ENCODE measurements at regions not wholly inside any gene's neighbourhood (a gene's known extent, or its start where the extent isn't known, plus 50 kb on each side); places are given as distances from the start of the nearest gene placed in this dataset.

DNA sequence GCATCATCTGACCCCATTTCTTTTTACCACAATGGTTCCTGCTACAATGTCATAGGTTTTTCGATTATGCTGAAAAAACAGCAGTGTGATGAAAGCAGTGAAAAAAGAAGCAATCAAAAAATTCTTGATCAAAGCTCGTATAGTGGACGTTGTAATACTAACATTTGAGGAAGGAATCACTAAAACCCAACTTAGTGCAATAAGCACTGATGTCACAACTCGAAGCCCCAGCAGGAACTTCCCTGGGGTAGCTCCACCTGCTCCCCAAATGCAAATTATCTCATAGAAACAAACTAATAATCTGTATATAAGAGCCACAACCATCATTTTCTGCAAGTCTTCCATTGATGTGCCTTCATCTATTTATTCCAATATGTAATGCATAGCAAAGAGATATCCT, 285.6 kb upstream of the SGK1 start:
- no peaks in the 10 kb centered on the region for H3K27me3 ChIP-seq
- no peaks in the 10 kb centered on the region for H3K4me1 ChIP-seq
- H3K9me3 ChIP-seq = peaks cover 0 to 3% (median 0%) of the 10 kb centered on the region in 4 donors
- intact Hi-C loops (cut with DNase I) = no loop called here
- H3K36me3 ChIP-seq = no peaks in the 10 kb centered on the region
- no peak overlapping the region for H3K4me3 ChIP-seq
- H3K27ac ChIP-seq = no peak overlapping the region
- 82 to 84% methylated on average over 4 of the region's 4 CpGs for WGBS, 2 donors
- no peak for DNase-seq
- no peak for TF ChIP-seq POLR2A (IDR thresholded peaks at IDR 0.05)
- TF ChIP-seq, protein P1, sequence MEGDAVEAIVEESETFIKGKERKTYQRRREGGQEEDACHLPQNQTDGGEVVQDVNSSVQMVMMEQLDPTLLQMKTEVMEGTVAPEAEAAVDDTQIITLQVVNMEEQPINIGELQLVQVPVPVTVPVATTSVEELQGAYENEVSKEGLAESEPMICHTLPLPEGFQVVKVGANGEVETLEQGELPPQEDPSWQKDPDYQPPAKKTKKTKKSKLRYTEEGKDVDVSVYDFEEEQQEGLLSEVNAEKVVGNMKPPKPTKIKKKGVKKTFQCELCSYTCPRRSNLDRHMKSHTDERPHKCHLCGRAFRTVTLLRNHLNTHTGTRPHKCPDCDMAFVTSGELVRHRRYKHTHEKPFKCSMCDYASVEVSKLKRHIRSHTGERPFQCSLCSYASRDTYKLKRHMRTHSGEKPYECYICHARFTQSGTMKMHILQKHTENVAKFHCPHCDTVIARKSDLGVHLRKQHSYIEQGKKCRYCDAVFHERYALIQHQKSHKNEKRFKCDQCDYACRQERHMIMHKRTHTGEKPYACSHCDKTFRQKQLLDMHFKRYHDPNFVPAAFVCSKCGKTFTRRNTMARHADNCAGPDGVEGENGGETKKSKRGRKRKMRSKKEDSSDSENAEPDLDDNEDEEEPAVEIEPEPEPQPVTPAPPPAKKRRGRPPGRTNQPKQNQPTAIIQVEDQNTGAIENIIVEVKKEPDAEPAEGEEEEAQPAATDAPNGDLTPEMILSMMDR (IDR thresholded peaks at IDR 0.05) = no peak
- no peak for TF ChIP-seq EP300 (IDR thresholded peaks at IDR 0.05)
- TF ChIP-seq POLR2AphosphoS5 (IDR thresholded peaks at IDR 0.05) = no peak

DNA sequence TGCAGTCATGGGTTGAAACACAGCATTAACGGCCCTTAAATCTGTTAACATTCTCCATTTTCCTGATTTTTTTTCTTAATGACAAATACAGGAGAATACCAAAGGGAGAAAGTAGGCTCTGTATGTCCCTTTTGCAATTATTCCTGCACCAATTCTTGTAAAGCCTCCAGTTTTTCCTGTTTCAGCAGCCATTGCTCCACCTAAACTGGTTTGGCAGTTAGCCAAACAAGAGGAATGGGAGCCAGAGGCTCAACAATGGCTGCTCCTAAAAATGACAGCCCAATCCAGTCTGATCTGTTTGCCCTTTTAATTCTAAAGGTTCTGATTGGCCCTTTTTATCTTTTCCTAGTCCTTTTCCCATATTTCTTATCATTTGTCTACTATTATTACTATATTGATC, 284.2 kb upstream of the SGK1 start:
- intact Hi-C loops (cut with DNase I) = no loop called here
- H3K4me3 ChIP-seq = no peak overlapping the region
- no peaks in the 10 kb centered on the region for H3K36me3 ChIP-seq
- H3K27me3 ChIP-seq = no peaks in the 10 kb centered on the region
- peaks cover 0 to 3% (median 0%) of the 10 kb centered on the region in 4 donors for H3K9me3 ChIP-seq
- no peak for DNase-seq
- H3K4me1 ChIP-seq = no peaks in the 10 kb centered on the region
- 90 to 92% methylated on average over 1 of the region's 1 CpG for WGBS, 2 donors
- TF ChIP-seq, protein P1 (IDR thresholded peaks at IDR 0.05) = no peak
- TF ChIP-seq EP300 (IDR thresholded peaks at IDR 0.05) = no peak
- no peak for TF ChIP-seq POLR2AphosphoS5 (IDR thresholded peaks at IDR 0.05)
- no peak for TF ChIP-seq POLR2A (IDR thresholded peaks at IDR 0.05)
- no peak overlapping the region for H3K27ac ChIP-seq

DNA sequence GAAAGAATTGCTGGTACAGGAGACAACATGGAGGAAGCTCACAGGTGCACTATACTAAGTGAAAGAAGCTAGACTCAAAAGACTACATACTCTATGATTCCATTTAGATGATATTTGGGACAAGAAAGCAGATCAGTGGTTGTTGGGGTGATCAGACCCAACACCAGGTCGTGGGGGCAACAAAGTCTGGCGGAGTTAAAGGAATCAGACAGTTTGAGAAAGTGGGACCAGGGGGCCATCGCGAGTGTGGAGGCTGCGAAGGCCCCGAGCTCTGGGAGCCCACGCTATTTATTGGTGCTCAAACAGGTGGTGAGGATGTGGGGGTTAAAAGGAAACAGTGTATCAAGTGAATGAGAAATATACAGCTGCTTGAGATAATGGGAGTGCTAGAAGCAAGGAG, 282.8 kb upstream of the SGK1 start:
- 81 to 90% methylated on average over 7 of the region's 7 CpGs for WGBS, 2 donors
- Histone ChIP-seq H3K9me3 (peaks cover 0 to 3% (median 0%) of the 10 kb centered on the region in 4 donors), H3K27me3 (no peaks in the 10 kb centered on the region), H3K4me3 (no peak overlapping the region), H3K27ac (no peak overlapping the region), H3K4me1 (no peaks in the 10 kb centered on the region), H3K36me3 (no peaks in the 10 kb centered on the region)
- no peak for DNase-seq
- intact Hi-C loops (cut with DNase I) = no loop called here
- no peak for TF ChIP-seq POLR2A (IDR thresholded peaks at IDR 0.05)
- no peak for TF ChIP-seq EP300 (IDR thresholded peaks at IDR 0.05)
- TF ChIP-seq POLR2AphosphoS5 (IDR thresholded peaks at IDR 0.05) = no peak
- TF ChIP-seq, protein P1 (IDR thresholded peaks at IDR 0.05) = no peak

DNA sequence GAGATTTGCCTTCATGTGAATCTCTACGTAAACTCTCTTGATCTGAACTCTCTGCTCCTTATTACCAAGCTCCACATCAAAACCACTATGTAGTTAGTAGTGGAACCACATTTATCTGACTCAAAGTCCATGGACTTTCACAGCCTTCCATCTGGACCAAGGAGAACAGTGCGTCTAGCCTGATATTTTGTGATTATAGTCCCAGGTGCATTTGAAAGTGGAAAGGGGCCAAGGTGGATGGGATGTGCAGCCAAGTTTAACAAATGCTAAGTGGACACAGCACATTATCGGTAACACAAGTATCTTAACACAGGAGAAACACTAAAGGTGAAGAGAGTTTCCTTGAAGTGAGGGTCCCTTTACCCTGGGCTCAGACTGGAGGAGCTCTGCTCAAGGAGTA, 281.2 kb upstream of the SGK1 start:
- WGBS, 2 donors = 90 to 91% methylated on average over 3 of the region's 3 CpGs
- Histone ChIP-seq H3K9me3 (peaks cover 0 to 3% (median 0%) of the 10 kb centered on the region in 4 donors), H3K36me3 (no peaks in the 10 kb centered on the region), H3K4me1 (no peaks in the 10 kb centered on the region), H3K27me3 (no peaks in the 10 kb centered on the region), H3K4me3 (no peak overlapping the region), H3K27ac (no peak overlapping the region)
- no peak for DNase-seq
- intact Hi-C loops (cut with DNase I) = no loop called here
- TF ChIP-seq, protein P1 (IDR thresholded peaks at IDR 0.05) = no peak
- no peak for TF ChIP-seq POLR2A (IDR thresholded peaks at IDR 0.05)
- no peak for TF ChIP-seq EP300 (IDR thresholded peaks at IDR 0.05)
- TF ChIP-seq POLR2AphosphoS5 (IDR thresholded peaks at IDR 0.05) = no peak

DNA sequence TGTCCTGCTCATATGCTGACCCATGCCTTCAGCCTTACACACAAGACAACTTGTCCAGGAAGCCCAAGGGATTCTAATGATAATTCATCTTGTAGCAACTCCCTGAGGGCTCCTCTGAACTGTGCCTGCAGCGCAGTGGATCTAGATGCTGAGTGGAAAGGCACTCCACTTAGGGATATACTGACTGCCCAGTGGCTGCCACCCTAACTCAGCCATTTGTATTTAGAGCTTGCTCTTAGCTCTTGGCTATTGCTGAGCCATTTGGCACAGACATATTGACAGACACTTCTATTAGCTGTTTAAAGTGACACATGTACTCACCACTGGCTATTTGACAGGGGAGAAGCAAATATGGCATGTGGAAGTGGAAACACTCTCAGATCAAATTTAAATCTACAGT, 278.3 kb upstream of the SGK1 start:
- Histone ChIP-seq H3K9me3 (no peaks in the 10 kb centered on the region), H3K4me3 (no peak overlapping the region), H3K4me1 (no peaks in the 10 kb centered on the region), H3K27ac (no peak overlapping the region), H3K36me3 (no peaks in the 10 kb centered on the region), H3K27me3 (no peaks in the 10 kb centered on the region)
- DNase-seq = no peak
- 96 to 97% methylated on average over 1 of the region's 1 CpG for WGBS, 2 donors
- no peak for TF ChIP-seq EP300 (IDR thresholded peaks at IDR 0.05)
- intact Hi-C loops (cut with DNase I) = no loop called here
